H9 (cell line): ENCODE measurements at regions not wholly inside any gene's neighbourhood (a gene's known extent, or its start where the extent isn't known, plus 50 kb on each side); places are given as distances from the start of the nearest gene placed in this dataset.

Experiments used
- DNase-seq: peaks from one replicate; pipeline ENCODE4 v3.0.0-alpha.2; 2017
- H2AFZ ChIP-seq: one replicate; pipeline ENCODE4 v1.6.1; 2013; ENCODE audit warnings: mild to moderate bottlenecking, low read length, control low read depth, moderate library complexity
- H2AK5ac ChIP-seq: 2 replicates; pipeline ENCODE4 v1.6.1; 2013; ENCODE audit warnings: low read length, control low read depth, mixed read lengths; ENCODE audit not compliant: insufficient read length
- H2BK120ac ChIP-seq: one replicate; pipeline ENCODE4 v1.6.1; 2013; ENCODE audit warnings: low read depth, mild to moderate bottlenecking, low read length, control low read depth, inconsistent platforms; ENCODE audit not compliant: poor library complexity, severe bottlenecking
- H2BK12ac ChIP-seq: 2 replicates; pipeline ENCODE4 v1.6.1; 2013; ENCODE audit warnings: low read length, control low read depth, mixed read lengths, low read depth; ENCODE audit not compliant: insufficient read length
- H2BK15ac ChIP-seq: 2 replicates; pipeline ENCODE4 v1.6.1; 2013; ENCODE audit warnings: low read depth, low read length, control low read depth
- H2BK20ac ChIP-seq: one replicate; pipeline ENCODE4 v1.6.1; 2013; ENCODE audit warnings: low read depth, mild to moderate bottlenecking, low read length, control low read depth, inconsistent platforms; ENCODE audit not compliant: poor library complexity, severe bottlenecking
- H2BK5ac ChIP-seq: 2 replicates; pipeline ENCODE4 v1.6.1; 2013; ENCODE audit warnings: low read length, control low read depth, mixed read lengths; ENCODE audit not compliant: insufficient read length
- H3K14ac ChIP-seq: 2 replicates; pipeline ENCODE4 v1.6.1; 2013; ENCODE audit warnings: low read length, control low read depth; ENCODE audit not compliant: insufficient read depth
- H3K18ac ChIP-seq: 2 replicates; pipeline ENCODE4 v1.6.1; 2013; ENCODE audit warnings: low read depth, mild to moderate bottlenecking, mixed read lengths, low read length, control low read depth; ENCODE audit not compliant: insufficient read length
- H3K23ac ChIP-seq: 2 replicates; pipeline ENCODE4 v1.6.1; 2013; ENCODE audit warnings: low read length, control low read depth, mixed read lengths, low read depth; ENCODE audit not compliant: insufficient read length
- H3K23me2 ChIP-seq: 2 replicates; pipeline ENCODE4 v1.6.1; 2013; ENCODE audit warnings: low read depth, mild to moderate bottlenecking, mixed read lengths, low read length, control low read depth; ENCODE audit not compliant: insufficient read length, poor library complexity, severe bottlenecking
- H3K27ac ChIP-seq: 2 replicates; pipeline ENCODE4 v1.5.1; 2013; ENCODE audit warnings: low read length, control low read depth, mixed read lengths, low read depth; ENCODE audit not compliant: insufficient read length
- H3K27me3 ChIP-seq: 2 replicates; pipeline ENCODE4 v1.6.1; 2013; ENCODE audit warnings: low read length, control low read depth, inconsistent platforms; ENCODE audit not compliant: insufficient read depth
- H3K4ac ChIP-seq: 2 replicates; pipeline ENCODE4 v1.6.1; 2013; ENCODE audit warnings: low read depth, mild to moderate bottlenecking, control low read depth, inconsistent platforms, low read length, moderate library complexity
- H3K4me1 ChIP-seq: 2 replicates; pipeline ENCODE4 v1.6.1; 2013; ENCODE audit warnings: low read length, control low read depth, inconsistent platforms; ENCODE audit not compliant: insufficient read depth
- H3K4me2 ChIP-seq: 2 replicates; pipeline ENCODE4 v1.6.1; 2013; ENCODE audit warnings: low read length, control low read depth, mixed read lengths; ENCODE audit not compliant: insufficient read length, insufficient read depth
- H3K56ac ChIP-seq: 2 replicates; pipeline ENCODE4 v1.6.1; 2013; ENCODE audit warnings: low read depth, mild to moderate bottlenecking, mixed read lengths, low read length, control low read depth; ENCODE audit not compliant: insufficient read length
- H3K79me1 ChIP-seq: 2 replicates; pipeline ENCODE4 v1.6.1; 2013; ENCODE audit warnings: low read depth, mild to moderate bottlenecking, moderate library complexity, low read length, control low read depth, inconsistent platforms; ENCODE audit not compliant: insufficient read depth, poor library complexity, severe bottlenecking
- H3K79me2 ChIP-seq: 2 replicates; pipeline ENCODE4 v1.6.1; 2013; ENCODE audit warnings: low read length, control low read depth, inconsistent platforms; ENCODE audit not compliant: insufficient read depth
- H3K9ac ChIP-seq: 2 replicates; pipeline ENCODE4 v1.6.1; 2013; ENCODE audit warnings: low read length, control low read depth, mixed read lengths; ENCODE audit not compliant: insufficient read length; ENCODE audit errors: extremely low read depth
- H3K9me3 ChIP-seq: one replicate; pipeline ENCODE4 v1.6.1; 2013; ENCODE audit warnings: low read depth, low read length, inconsistent platforms; ENCODE audit not compliant: control insufficient read depth
- H3T11ph ChIP-seq: one replicate; pipeline ENCODE4 v1.6.1; 2013; ENCODE audit warnings: mild to moderate bottlenecking, low read length, control low read depth, inconsistent platforms
- H4K20me1 ChIP-seq: one replicate; pipeline ENCODE4 v1.6.1; 2013; ENCODE audit not compliant: control insufficient read depth, insufficient read length, insufficient read depth
- H4K5ac ChIP-seq: 2 replicates; pipeline ENCODE4 v1.6.1; 2013; ENCODE audit warnings: low read depth, mild to moderate bottlenecking, mixed read lengths, low read length, control low read depth; ENCODE audit not compliant: insufficient read length
- H4K8ac ChIP-seq: replicated peaks from 2 replicates; pipeline ENCODE4 v1.6.1; 2013; ENCODE audit warnings: low read length, control low read depth, mixed read lengths, low read depth; ENCODE audit not compliant: insufficient read length
- H4K91ac ChIP-seq: 2 replicates; pipeline ENCODE4 v1.6.1; 2013; ENCODE audit warnings: low read depth, mild to moderate bottlenecking, moderate library complexity, mixed read lengths, low read length, control low read depth; ENCODE audit not compliant: insufficient read length
- H3K27ac Mint-ChIP-seq, 3 experiments: 2 replicates in 2 of 3; 3 replicates in 1 of 3; pipeline ENCODE4 v1.8.0; 2020 to 2021; ENCODE audit warnings: mixed read lengths in 3 of 3, mild to moderate bottlenecking in 1 of 3, moderate library complexity in 1 of 3
- H3K27me3 Mint-ChIP-seq: 2 replicates; pipeline ENCODE4 v1.8.0; 2021; ENCODE audit warnings: low read depth, mild to moderate bottlenecking, moderate library complexity, mixed read lengths
- H3K36me3 Mint-ChIP-seq, 3 experiments: 2 replicates in 2 of 3; 3 replicates in 1 of 3; pipeline ENCODE4 v1.8.0; 2020 to 2021; ENCODE audit warnings: low read depth in 3 of 3, mixed read lengths in 3 of 3; ENCODE audit not compliant: insufficient read depth in 1 of 3
- H3K4me1 Mint-ChIP-seq, 2 experiments: 2 replicates each; pipeline ENCODE4 v1.8.0; 2020; ENCODE audit warnings: mixed read lengths in 2 of 2
- H3K4me3 Mint-ChIP-seq, 2 experiments: 2 replicates in 1 of 2; 3 replicates in 1 of 2; pipeline ENCODE4 v1.8.0; 2020 to 2021; ENCODE audit warnings: mild to moderate bottlenecking in 2 of 2, mixed read lengths in 2 of 2, moderate library complexity in 1 of 2
- H3K9me3 Mint-ChIP-seq, 2 experiments: 2 replicates in 1 of 2; 3 replicates in 1 of 2; pipeline ENCODE4 v1.8.0; 2020; ENCODE audit warnings: mild to moderate bottlenecking in 2 of 2, mixed read lengths in 2 of 2, moderate library complexity in 1 of 2
- WGBS: extraction: QIAGEN DNeasy Blood & Tissue Kit; methylation state at CpG from one replicate; pipeline ENCODE4 v1.1.7; 2013; ENCODE audit warnings: missing lambda C conversion rate, low lambda C conversion rate, mixed read lengths; ENCODE audit not compliant: insufficient read length; ENCODE audit errors: extremely low coverage; 5-methylcytosine and 5-hydroxymethylcytosine counted together
- TF ChIP-seq, protein P1 (sequence below): fragments of 200-600 bp; sonication (generic); conservative IDR thresholded peaks from 3 replicates; pipeline ENCODE4 v1.8.0; 2021; ENCODE audit warnings: antibody characterized with exemption, mild to moderate bottlenecking

DNA sequence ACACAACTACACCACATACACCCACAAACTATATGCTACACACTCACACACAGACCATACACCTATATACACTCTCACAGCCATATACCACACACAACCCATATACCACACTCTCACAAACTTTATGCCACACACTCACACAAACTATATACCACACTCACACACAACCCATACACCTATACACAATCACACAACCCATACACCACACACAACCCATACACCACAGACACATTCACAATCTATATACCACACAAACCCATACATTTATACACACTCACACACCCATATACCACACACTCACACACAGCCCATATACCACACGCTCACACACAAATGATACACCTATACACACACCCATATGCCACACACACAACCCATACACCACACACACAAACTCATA, 163.3 kb downstream of the TMEM121 start:
- no peaks in the 10 kb centered on the region for H3K23me2 ChIP-seq
- H2BK120ac ChIP-seq: no peak overlapping the region
- H2AFZ ChIP-seq: no peak overlapping the region
- no peak overlapping the region for H2AK5ac ChIP-seq
- Mint-ChIP-seq H3K9me3 (peaks cover 59 to 63% of the 10 kb centered on the region in 2 experiments), H3K27ac (no peak overlapping the region), H3K36me3 (peaks cover 27 to 41% (median 40%) of the 10 kb centered on the region in 3 experiments), H3K27me3 (peaks cover 11% of the 10 kb centered on the region), H3K4me3 (no peak overlapping the region; a peak in 1 of 5 replicates), H3K4me1 (no peaks in the 10 kb centered on the region)
- H3K27ac ChIP-seq: no peak overlapping the region
- no peak overlapping the region for H3K23ac ChIP-seq
- no peak overlapping the region for H4K91ac ChIP-seq
- TF ChIP-seq, protein P1, sequence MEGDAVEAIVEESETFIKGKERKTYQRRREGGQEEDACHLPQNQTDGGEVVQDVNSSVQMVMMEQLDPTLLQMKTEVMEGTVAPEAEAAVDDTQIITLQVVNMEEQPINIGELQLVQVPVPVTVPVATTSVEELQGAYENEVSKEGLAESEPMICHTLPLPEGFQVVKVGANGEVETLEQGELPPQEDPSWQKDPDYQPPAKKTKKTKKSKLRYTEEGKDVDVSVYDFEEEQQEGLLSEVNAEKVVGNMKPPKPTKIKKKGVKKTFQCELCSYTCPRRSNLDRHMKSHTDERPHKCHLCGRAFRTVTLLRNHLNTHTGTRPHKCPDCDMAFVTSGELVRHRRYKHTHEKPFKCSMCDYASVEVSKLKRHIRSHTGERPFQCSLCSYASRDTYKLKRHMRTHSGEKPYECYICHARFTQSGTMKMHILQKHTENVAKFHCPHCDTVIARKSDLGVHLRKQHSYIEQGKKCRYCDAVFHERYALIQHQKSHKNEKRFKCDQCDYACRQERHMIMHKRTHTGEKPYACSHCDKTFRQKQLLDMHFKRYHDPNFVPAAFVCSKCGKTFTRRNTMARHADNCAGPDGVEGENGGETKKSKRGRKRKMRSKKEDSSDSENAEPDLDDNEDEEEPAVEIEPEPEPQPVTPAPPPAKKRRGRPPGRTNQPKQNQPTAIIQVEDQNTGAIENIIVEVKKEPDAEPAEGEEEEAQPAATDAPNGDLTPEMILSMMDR: no peak
- H2BK12ac ChIP-seq: no peak overlapping the region
- H2BK20ac ChIP-seq: no peak overlapping the region
- H4K8ac ChIP-seq: no peak overlapping the region
- no peaks in the 10 kb centered on the region for H3K4me1 ChIP-seq
- H3K4me2 ChIP-seq: no peak overlapping the region
- H2BK15ac ChIP-seq: no peak overlapping the region
- no peak overlapping the region for H3T11ph ChIP-seq
- no peak overlapping the region for H3K14ac ChIP-seq
- H4K20me1 ChIP-seq: no peaks in the 10 kb centered on the region
- H2BK5ac ChIP-seq: no peak overlapping the region
- H3K79me2 ChIP-seq: no peaks in the 10 kb centered on the region
- H3K9me3 ChIP-seq: peaks cover 60% of the 10 kb centered on the region
- no peak for DNase-seq
- H3K27me3 ChIP-seq: no peaks in the 10 kb centered on the region
- no peak overlapping the region for H3K9ac ChIP-seq
- WGBS: 100% methylated on average over 1 of the region's 1 CpG
- H3K4ac ChIP-seq: no peak overlapping the region
- no peak overlapping the region for H4K5ac ChIP-seq
- no peak overlapping the region for H3K56ac ChIP-seq
- no peak overlapping the region for H3K18ac ChIP-seq
- H3K79me1 ChIP-seq: no peaks in the 10 kb centered on the region
